DMS53 (cell line): ENCODE measurements at regions not wholly inside any gene's neighbourhood (a gene's known extent, or its start where the extent isn't known, plus 50 kb on each side); places are given as distances from the start of the nearest gene placed in this dataset.

Source experiments
- DNase-seq: peaks from one replicate; lab custom pipeline; 2025; lab: John Stamatoyannopoulos, UW

- DNase-seq = no peak
Observed at GRCh38 chr11:119906376-119906775, 177.4 kb upstream of the NECTIN1 start.

GRCh38 chr11:119905162-119905561 is 176.2 kb upstream of the NECTIN1 start:
- DNase-seq = no peak

GRCh38 chr11:119904531-119905035 is 175.6 kb upstream of the NECTIN1 start:
- DNase-seq = no peak

- no peak for DNase-seq
Observed at GRCh38 chr11:119903821-119904220, 174.8 kb upstream of the NECTIN1 start.

- DNase-seq = peak; percentile 77
Observed at GRCh38 chr11:119903389-119903788, 174.4 kb upstream of the NECTIN1 start.

- no peak for DNase-seq
Observed at GRCh38 chr11:119902656-119903231, 173.7 kb upstream of the NECTIN1 start.

- DNase-seq = no peak
Observed at GRCh38 chr11:119901657-119902577, 172.9 kb upstream of the NECTIN1 start.

- DNase-seq = no peak
Observed at GRCh38 chr11:119899997-119900396, 171.0 kb upstream of the NECTIN1 start.

GRCh38 chr11:119897576-119897975 is 168.6 kb upstream of the NECTIN1 start:
- no peak for DNase-seq

- no peak for DNase-seq
Observed at GRCh38 chr11:119897046-119897440, 168.0 kb upstream of the NECTIN1 start.

GRCh38 chr11:119896387-119897045 is 167.5 kb upstream of the NECTIN1 start:
- DNase-seq = no peak

- DNase-seq = no peak
Observed at GRCh38 chr11:119895981-119896380, 167.0 kb upstream of the NECTIN1 start.

GRCh38 chr11:119894916-119895315 is 165.9 kb upstream of the NECTIN1 start:
- no peak for DNase-seq

- DNase-seq = no peak
Observed at GRCh38 chr11:119892311-119892808, 163.4 kb upstream of the NECTIN1 start.

- no peak for DNase-seq
Observed at GRCh38 chr11:119891055-119891768, 162.2 kb upstream of the NECTIN1 start.

GRCh38 chr11:119890466-119890865 is 161.5 kb upstream of the NECTIN1 start:
- no peak for DNase-seq

GRCh38 chr11:119889728-119890280 is 160.8 kb upstream of the NECTIN1 start:
- peak; percentile 36 for DNase-seq

GRCh38 chr11:119889111-119889510 is 160.1 kb upstream of the NECTIN1 start:
- no peak for DNase-seq

GRCh38 chr11:119888119-119888518 is 159.1 kb upstream of the NECTIN1 start:
- DNase-seq = no peak

GRCh38 chr11:119886667-119887230 is 157.7 kb upstream of the NECTIN1 start:
- no peak for DNase-seq
